ENCODE measurements at regions not wholly inside any gene's neighbourhood (a gene's known extent, or its start where the extent isn't known, plus 50 kb on each side); places are given as distances from the start of the nearest gene placed in this dataset.
"Not testable (repeated sequence)": the region's sequence is repeated elsewhere in the genome, so short reads cannot be mapped to it uniquely, and the experiment has no call there.

- Mint-ChIP-seq H3K27ac (no peak overlapping the region), H3K9me3 (peaks cover 0 to 9% (median 0%) of the 10 kb centered on the region in 9 donors), H3K4me1 (no peaks in the 10 kb centered on the region), H3K4me3 (no peak overlapping the region), H3K27me3 (no peaks in the 10 kb centered on the region), H3K36me3 (no peaks in the 10 kb centered on the region)
- POLR2A ChIA-PET, result no interaction called here
- DNase-seq, result no peak
- no peak for ATAC-seq
Observed at GRCh38 chr3:94616833-94617232, 554.0 kb downstream of the NSUN3 start.

- no peak overlapping the region for H3K4me3 Mint-ChIP-seq
- no peak for ATAC-seq
- POLR2A ChIA-PET, result no interaction called here
- no peak for DNase-seq
- H3K27ac Mint-ChIP-seq, result no peak overlapping the region
- H3K27me3 Mint-ChIP-seq, result no peaks in the 10 kb centered on the region
- no peaks in the 10 kb centered on the region for H3K36me3 Mint-ChIP-seq
- H3K4me1 Mint-ChIP-seq, result no peaks in the 10 kb centered on the region
- H3K9me3 Mint-ChIP-seq, result peaks cover 0 to 9% (median 0%) of the 10 kb centered on the region in 9 donors
Observed at GRCh38 chr3:94617312-94617711, 554.5 kb downstream of the NSUN3 start.

GRCh38 chr3:94619643-94620042 is 556.8 kb downstream of the NSUN3 start:
- Mint-ChIP-seq H3K4me3 (no peak overlapping the region), H3K4me1 (no peaks in the 10 kb centered on the region), H3K27ac (no peak overlapping the region), H3K9me3 (peaks cover 0 to 9% (median 0%) of the 10 kb centered on the region in 9 donors), H3K36me3 (no peaks in the 10 kb centered on the region), H3K27me3 (no peaks in the 10 kb centered on the region)
- POLR2A ChIA-PET, result no interaction called here
- DNase-seq, result no peak
- no peak for ATAC-seq

GRCh38 chr3:94626573-94626972 is 563.7 kb downstream of the NSUN3 start:
- H3K27me3 Mint-ChIP-seq, result no peaks in the 10 kb centered on the region
- no peak overlapping the region for H3K4me3 Mint-ChIP-seq
- peaks cover 0 to 28% (median 3%) of the 10 kb centered on the region in 9 donors for H3K9me3 Mint-ChIP-seq
- H3K4me1 Mint-ChIP-seq, result no peaks in the 10 kb centered on the region
- no peaks in the 10 kb centered on the region for H3K36me3 Mint-ChIP-seq
- DNase-seq, result no peak
- POLR2A ChIA-PET, result no interaction called here
- ATAC-seq, result no peak
- H3K27ac Mint-ChIP-seq, result no peak overlapping the region

DNA sequence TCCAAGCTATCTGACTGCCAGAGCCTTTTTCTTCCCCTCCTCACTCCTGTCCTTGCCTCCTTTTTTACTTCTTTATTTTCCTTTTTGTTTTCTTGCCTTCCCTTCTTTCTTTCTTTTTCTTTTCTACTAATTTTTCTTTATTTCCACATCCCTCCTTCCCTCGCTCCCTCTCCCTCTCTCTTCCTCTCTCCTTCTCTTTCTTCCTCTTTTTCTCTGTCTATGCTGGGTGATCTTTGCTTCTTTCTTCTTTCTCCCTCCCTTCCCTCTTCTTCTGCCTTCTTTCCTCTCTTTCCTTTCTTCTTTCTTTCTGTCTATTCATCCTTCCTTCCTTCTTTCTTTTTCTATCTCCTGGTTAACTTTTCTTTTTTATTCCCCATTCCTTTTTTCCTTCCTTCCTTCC is 564.8 kb downstream of the NSUN3 start:
- ATAC-seq (no peak), DNase-seq (no peak)
- Mint-ChIP-seq H3K27me3 (no peaks in the 10 kb centered on the region), H3K9me3 (peaks cover 0 to 39% (median 5%) of the 10 kb centered on the region in 9 donors), H3K36me3 (no peaks in the 10 kb centered on the region), H3K4me1 (no peaks in the 10 kb centered on the region), H3K27ac (no peak overlapping the region), H3K4me3 (no peak overlapping the region)
- POLR2A ChIA-PET, result no interaction called here

- Mint-ChIP-seq H3K27ac (no peak overlapping the region), H3K9me3 (peaks cover 0 to 39% (median 4%) of the 10 kb centered on the region in 9 donors), H3K36me3 (no peaks in the 10 kb centered on the region), H3K4me3 (no peak overlapping the region), H3K27me3 (no peaks in the 10 kb centered on the region), H3K4me1 (no peaks in the 10 kb centered on the region)
- POLR2A ChIA-PET, result no interaction called here
- DNase-seq (no peak), ATAC-seq (no peak)
Observed at GRCh38 chr3:94643400-94643799, 580.5 kb downstream of the NSUN3 start.

DNA sequence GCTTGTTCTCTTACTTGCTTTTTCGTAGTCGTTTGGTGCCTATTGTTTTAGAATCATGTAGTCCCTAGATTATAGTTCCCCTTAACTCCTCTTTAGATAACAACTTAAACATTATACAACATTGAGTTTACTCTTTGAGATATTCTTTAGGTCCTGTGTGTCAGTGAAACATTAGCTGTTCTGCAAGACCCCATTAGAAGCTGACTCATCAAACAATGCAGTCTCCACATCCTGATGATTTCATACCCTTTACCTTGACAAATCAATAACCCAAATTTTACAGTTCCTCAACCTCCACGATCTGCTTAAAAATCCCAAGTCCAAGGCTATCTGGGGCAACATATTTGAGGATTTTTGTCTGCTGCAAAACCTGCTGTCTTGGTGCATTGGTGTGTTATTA is 582.9 kb downstream of the NSUN3 start:
- ATAC-seq (no peak), DNase-seq (no peak)
- Mint-ChIP-seq H3K27ac (no peak overlapping the region), H3K27me3 (no peaks in the 10 kb centered on the region), H3K9me3 (peaks cover 0 to 32% (median 5%) of the 10 kb centered on the region in 9 donors), H3K4me1 (no peaks in the 10 kb centered on the region), H3K36me3 (no peaks in the 10 kb centered on the region), H3K4me3 (no peak overlapping the region)
- POLR2A ChIA-PET, result no interaction called here

- no peaks in the 10 kb centered on the region for H3K27me3 Mint-ChIP-seq
- H3K27ac Mint-ChIP-seq, result no peak overlapping the region
- no peaks in the 10 kb centered on the region for H3K36me3 Mint-ChIP-seq
- peaks cover 0 to 35% (median 7%) of the 10 kb centered on the region in 9 donors for H3K9me3 Mint-ChIP-seq
- POLR2A ChIA-PET, result no interaction called here
- H3K4me3 Mint-ChIP-seq, result no peak overlapping the region
- no peaks in the 10 kb centered on the region for H3K4me1 Mint-ChIP-seq
- ATAC-seq (no peak), DNase-seq (no peak)
Observed at GRCh38 chr3:94647131-94647530, 584.3 kb downstream of the NSUN3 start.

DNA sequence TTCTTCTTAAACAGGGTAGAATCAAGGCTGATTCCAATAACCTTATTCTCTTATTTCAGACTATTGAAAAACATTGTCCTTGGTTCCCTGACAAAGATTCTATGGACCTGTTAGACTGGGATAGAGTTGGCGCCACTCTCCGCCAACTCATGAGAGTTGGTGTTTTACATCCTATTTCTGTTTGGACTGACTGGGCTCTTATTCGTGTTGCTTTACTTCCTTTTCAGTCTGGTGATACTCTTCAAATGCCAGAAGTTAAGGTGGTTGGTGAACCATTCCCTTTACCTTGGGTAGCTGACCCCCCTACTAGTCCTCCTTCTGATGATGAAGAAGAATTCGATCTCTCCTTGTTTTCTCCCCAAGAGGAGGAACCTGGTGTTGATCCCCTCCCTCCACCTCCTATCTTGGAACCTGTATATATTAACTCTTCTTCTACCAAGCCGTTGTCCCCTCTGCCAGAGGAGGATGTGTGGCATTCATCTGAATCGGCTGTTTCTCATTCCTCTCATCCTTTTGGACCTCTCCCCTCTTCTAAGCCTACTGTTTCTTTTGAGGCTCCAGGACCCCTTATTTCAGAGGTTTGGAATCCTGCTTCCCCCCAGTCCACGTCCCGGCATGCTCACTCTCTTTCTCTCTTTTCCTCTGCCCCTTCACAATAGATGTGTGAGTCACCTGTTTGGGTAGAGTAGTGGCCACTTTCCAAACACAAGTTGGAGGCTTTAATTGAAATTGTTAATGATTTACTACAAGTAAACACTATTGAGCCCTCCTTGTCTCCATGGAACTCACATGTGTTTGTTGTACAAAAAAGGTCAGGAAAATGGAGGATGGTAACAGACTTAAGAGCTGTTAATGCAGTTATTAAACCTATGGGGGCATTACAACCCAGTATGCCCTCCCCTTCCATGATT is 585.7 kb downstream of the NSUN3 start:
- H3K27me3 Mint-ChIP-seq, POLR2A ChIA-PET, ATAC-seq, H3K4me1 Mint-ChIP-seq, DNase-seq, H3K36me3 Mint-ChIP-seq, H3K4me3 Mint-ChIP-seq, H3K27ac Mint-ChIP-seq: not testable (repeated sequence)
- H3K9me3 Mint-ChIP-seq, result peaks cover 0 to 37% (median 11%) of the 10 kb centered on the region in 9 donors

DNA sequence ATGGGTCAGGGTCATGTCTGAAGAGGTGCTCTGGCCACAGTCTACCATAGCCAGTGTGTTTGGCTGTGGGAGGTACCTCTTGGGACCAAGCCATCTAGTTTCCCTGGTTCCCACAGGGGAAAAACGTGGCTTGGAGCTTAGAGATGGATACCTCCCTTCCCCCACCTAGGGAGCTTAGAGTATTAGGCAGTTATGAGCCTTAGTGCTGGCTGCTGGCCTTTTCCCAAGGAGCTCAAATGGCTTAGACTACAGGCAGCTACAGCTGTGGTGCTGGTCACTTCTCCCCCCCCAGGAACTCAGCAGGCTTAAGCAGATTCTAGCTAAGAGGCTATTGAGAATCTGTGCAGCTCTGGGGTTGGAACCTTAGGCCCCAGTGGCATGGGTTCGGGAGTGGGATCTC is 591.2 kb downstream of the NSUN3 start:
- ATAC-seq (no peak), DNase-seq (no peak)
- Mint-ChIP-seq H3K27me3 (no peaks in the 10 kb centered on the region), H3K4me3 (no peak overlapping the region), H3K4me1 (no peaks in the 10 kb centered on the region), H3K36me3 (no peaks in the 10 kb centered on the region), H3K27ac (no peak overlapping the region), H3K9me3 (peaks cover 2 to 31% (median 12%) of the 10 kb centered on the region in 9 donors)
- POLR2A ChIA-PET, result no interaction called here

DNA sequence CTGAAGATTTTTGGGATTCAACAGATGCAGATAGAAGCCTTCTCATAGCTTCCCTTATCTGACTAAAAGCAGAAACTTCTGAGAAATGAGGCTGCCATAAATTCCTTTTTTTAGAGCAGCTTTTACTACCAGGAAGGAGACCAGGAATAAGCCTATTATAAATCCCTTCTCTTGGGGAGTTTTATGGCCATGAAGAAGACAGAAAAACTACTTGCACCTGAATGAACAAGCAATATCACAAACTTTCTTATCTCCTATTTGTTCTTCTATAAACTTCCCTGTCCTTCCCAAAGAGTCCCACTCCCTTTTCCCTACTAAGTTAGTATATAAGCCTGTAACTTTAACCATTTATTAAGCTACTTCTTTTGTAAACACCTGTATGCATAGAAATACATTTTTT is 603.1 kb downstream of the NSUN3 start:
- ATAC-seq (no peak), DNase-seq (no peak)
- H3K9me3 Mint-ChIP-seq, result peaks cover 0 to 12% (median 2%) of the 10 kb centered on the region in 9 donors
- no peaks in the 10 kb centered on the region for H3K36me3 Mint-ChIP-seq
- H3K27ac Mint-ChIP-seq, result no peak overlapping the region
- H3K27me3 Mint-ChIP-seq, result no peaks in the 10 kb centered on the region
- POLR2A ChIA-PET, result no interaction called here
- no peak overlapping the region for H3K4me3 Mint-ChIP-seq
- H3K4me1 Mint-ChIP-seq, result no peaks in the 10 kb centered on the region

GRCh38 chr3:94671078-94671477 is 608.2 kb downstream of the NSUN3 start:
- Mint-ChIP-seq H3K27me3 (no peaks in the 10 kb centered on the region), H3K27ac (no peak overlapping the region), H3K4me3 (no peak overlapping the region), H3K36me3 (no peaks in the 10 kb centered on the region), H3K4me1 (no peaks in the 10 kb centered on the region), H3K9me3 (peaks cover 0 to 12% (median 4%) of the 10 kb centered on the region in 9 donors)
- POLR2A ChIA-PET, result no interaction called here
- DNase-seq, result no peak
- ATAC-seq, result no peak

DNA sequence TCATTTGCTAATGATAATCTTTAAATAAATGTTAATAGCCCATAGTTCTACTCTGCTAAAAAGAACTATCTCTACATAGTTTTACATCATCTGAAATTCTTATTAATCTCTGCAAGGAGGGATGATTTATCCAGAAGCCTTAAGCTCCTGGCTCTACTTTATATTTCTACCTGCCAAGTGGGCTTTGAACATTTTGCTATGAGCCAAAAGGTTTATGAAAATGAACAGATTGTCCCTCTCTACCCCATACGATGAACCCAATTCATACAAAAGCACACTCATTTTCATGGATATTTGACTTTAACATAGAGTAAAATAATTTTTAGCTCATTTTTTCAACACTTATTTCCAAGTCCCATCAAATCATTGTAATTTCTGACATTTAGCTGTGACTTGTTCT is 611.0 kb downstream of the NSUN3 start:
- Mint-ChIP-seq H3K4me3 (no peak overlapping the region), H3K27ac (no peak overlapping the region), H3K4me1 (no peaks in the 10 kb centered on the region), H3K9me3 (peaks cover 0 to 22% (median 12%) of the 10 kb centered on the region in 9 donors), H3K27me3 (no peaks in the 10 kb centered on the region), H3K36me3 (peaks cover 0 to 6% (median 0%) of the 10 kb centered on the region in 3 donors)
- DNase-seq, result no peak
- POLR2A ChIA-PET, result no interaction called here
- ATAC-seq, result no peak

DNA sequence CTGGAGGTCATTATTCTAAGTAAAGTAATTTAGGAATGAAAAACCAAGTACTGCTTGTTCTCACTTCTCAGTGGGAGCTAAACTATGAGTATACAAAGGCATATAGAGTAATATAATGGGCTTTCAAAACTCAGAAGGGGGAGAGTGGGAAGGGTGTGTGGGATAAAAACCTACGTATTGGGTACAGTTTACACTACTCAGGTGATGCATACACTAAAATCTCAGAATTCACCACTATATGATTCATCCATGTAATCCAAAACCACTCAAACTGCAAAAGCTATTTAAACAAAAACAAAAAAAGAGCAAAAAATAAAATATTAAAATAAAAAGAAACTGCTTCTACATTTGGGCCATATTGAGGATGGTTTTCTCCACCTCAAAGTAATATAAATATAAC is 623.3 kb downstream of the NSUN3 start:
- Mint-ChIP-seq H3K27ac (no peak overlapping the region), H3K4me1 (no peaks in the 10 kb centered on the region), H3K9me3 (peaks cover 0 to 34% (median 8%) of the 10 kb centered on the region in 9 donors), H3K36me3 (no peaks in the 10 kb centered on the region), H3K27me3 (no peaks in the 10 kb centered on the region), H3K4me3 (no peak overlapping the region)
- POLR2A ChIA-PET, result no interaction called here
- DNase-seq, result no peak
- no peak for ATAC-seq
